Right lobe of liver (tissue), 6 donors: ENCODE measurements at regions not wholly inside any gene's neighbourhood (a gene's known extent, or its start where the extent isn't known, plus 50 kb on each side); places are given as distances from the start of the nearest gene placed in this dataset.

Experiments used
- ATAC-seq, 4 donors: fragments of 200-7000 bp; cut with Tn5 transposase; one replicate each; pipeline ENCODE4 v1.9.1; 2020; ENCODE audit warnings: mild to moderate bottlenecking in 4 of 4, moderate library complexity in 4 of 4
- DNase-seq, 3 donors: peaks; one replicate each; pipeline ENCODE4 v3.0.0-alpha.2; 2020
- H3K27ac ChIP-seq, 3 donors: fragments of 200-600 bp; one replicate each; pipeline ENCODE4 v1.8.0; 2022
- H3K27me3 ChIP-seq, 2 donors: fragments of 200-600 bp; one replicate each; pipeline ENCODE4 v1.8.0; 2022
- H3K36me3 ChIP-seq, 4 donors: fragments of 200-600 bp; sonication (generic) in 1 of 4; one replicate each; pipeline versions ENCODE4 v1.5.1 to v1.8.0; 2017 to 2022; ENCODE audit warnings: control low read depth in 1 of 4
- H3K4me1 ChIP-seq, 4 donors: fragments of 200-600 bp; sonication (generic) in 1 of 4; one replicate each; pipeline versions ENCODE4 v1.5.1 to v1.8.0; 2017 to 2022; ENCODE audit warnings: control low read depth in 1 of 4
- H3K4me3 ChIP-seq, 3 donors: fragments of 200-600 bp; one replicate each; pipeline ENCODE4 v1.8.0; 2022
- H3K9me3 ChIP-seq, 4 donors: fragments of 200-600 bp; sonication (generic) in 1 of 4; one replicate each; pipeline versions ENCODE4 v1.5.1 to v1.8.0; 2017 to 2022; ENCODE audit warnings: control low read depth in 1 of 4
- CTCF ChIP-seq, 4 donors: fragments of 200-600 bp in 3 of 4; fragments of 450-650 bp in 1 of 4; IDR thresholded peaks; one replicate each; pipeline versions ENCODE4 v1.5.1 to v1.8.0; 2016 to 2022; ENCODE audit warnings: antibody characterized with exemption in 4 of 4, mild to moderate bottlenecking in 2 of 4
- POLR2A ChIP-seq: fragments of 450-650 bp; IDR thresholded peaks from one replicate; pipeline ENCODE4 v1.6.1; 2017; ENCODE audit warnings: antibody characterized with exemption, mild to moderate bottlenecking
- WGBS: methylation state at CpG from one replicate; pipeline ENCODE4 v1.1.6; 2018; ENCODE audit warnings: low coverage, low lambda C conversion rate; ENCODE audit not compliant: insufficient coverage; ENCODE audit errors: missing lambda C conversion rate; 5-methylcytosine and 5-hydroxymethylcytosine counted together
- intact Hi-C, 2 donors: fragments of 100-400 bp; cut with DNase I; formaldehyde crosslinking; loops; one replicate each; pipeline versions ENCODE4 v1.11.2 to v1.14.1; 2022
- donor health status: DM: no; HTN: yes; CAD: no.
- donor health status: DM: no; HTN: no; CAD: no.
- donor health status: DM: no; HTN: no; CAD: no.
- donor health status: DM: no; HTN: yes; CAD: no.
- donor health status: DM: no; HTN: yes; CAD: no.

- no peak for DNase-seq
- no peak overlapping the region for H3K4me3 ChIP-seq
- no peaks in the 10 kb centered on the region for H3K9me3 ChIP-seq
- H3K27ac ChIP-seq = no peak overlapping the region
- H3K4me1 ChIP-seq = no peaks in the 10 kb centered on the region
- intact Hi-C loops = no loop called here
- WGBS = 70% methylated on average over 2 of the region's 2 CpGs
- H3K27me3 ChIP-seq = no peaks in the 10 kb centered on the region
- no peak for TF ChIP-seq POLR2A
- no peak for TF ChIP-seq CTCF (IDR thresholded peaks at IDR 0.05)
- ATAC-seq = no peak
- H3K36me3 ChIP-seq = no peaks in the 10 kb centered on the region
These were observed 321.4 kb downstream of the MYCN start for GRCh38 chr2:16261791-16262190.

DNA sequence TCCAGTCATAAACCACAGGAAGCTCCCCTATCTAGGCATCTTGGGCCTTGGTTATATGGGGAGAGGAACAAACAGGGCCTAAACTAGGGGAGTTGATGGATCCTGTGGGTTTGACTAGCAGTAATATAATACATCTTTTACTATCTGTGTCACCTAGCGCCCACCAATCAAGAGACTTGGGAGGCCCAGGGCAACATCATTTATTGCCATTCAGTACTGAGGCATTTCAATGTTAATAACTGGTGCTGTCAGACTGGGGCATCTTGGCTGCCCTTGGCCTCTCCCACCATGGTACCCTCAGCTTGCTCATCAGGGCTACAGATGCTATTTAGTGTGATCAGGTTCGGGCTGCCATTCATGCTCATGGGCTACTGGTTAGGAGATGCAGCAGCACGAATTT is 320.7 kb downstream of the MYCN start:
- DNase-seq (no peak), ATAC-seq (no peak)
- intact Hi-C loops = no loop called here
- Histone ChIP-seq H3K27me3 (no peaks in the 10 kb centered on the region), H3K9me3 (no peaks in the 10 kb centered on the region), H3K27ac (no peak overlapping the region), H3K36me3 (no peaks in the 10 kb centered on the region), H3K4me3 (no peak overlapping the region), H3K4me1 (no peaks in the 10 kb centered on the region)
- WGBS = 93% methylated on average over 2 of the region's 3 CpGs
- TF ChIP-seq CTCF (IDR thresholded peaks at IDR 0.05) (no peak), POLR2A (no peak)

- H3K27me3 ChIP-seq = no peaks in the 10 kb centered on the region
These were observed 319.9 kb downstream of the MYCN start for GRCh38 chr2:16260041-16260830.

DNA sequence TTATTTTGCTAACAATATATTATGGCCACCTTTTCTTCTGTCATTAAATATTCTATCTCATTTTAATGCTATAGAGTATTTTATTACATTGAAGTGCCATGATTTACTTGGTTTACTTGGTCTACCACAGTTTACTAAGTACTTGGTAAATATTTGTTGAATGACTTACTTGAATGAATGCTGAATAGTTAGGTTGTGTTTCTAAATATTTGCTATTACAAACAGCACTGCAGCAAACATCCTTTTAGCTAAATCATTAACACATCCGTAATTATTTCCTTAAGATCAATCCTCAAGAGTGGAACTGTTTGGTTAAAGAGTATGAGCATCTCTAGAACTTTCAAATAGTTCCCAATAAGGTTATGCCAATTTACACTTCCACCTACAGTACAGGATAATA is 318.7 kb downstream of the MYCN start:
- ATAC-seq (peak in 1 of 4 donors; percentile 52), DNase-seq (no peak)
- Histone ChIP-seq H3K36me3 (no peaks in the 10 kb centered on the region), H3K27ac (no peak overlapping the region), H3K9me3 (no peaks in the 10 kb centered on the region), H3K4me3 (no peak overlapping the region), H3K4me1 (no peaks in the 10 kb centered on the region), H3K27me3 (no peaks in the 10 kb centered on the region)
- intact Hi-C loops = no loop called here
- 24% methylated on average over 1 of the region's 1 CpG for WGBS
- TF ChIP-seq POLR2A (no peak), CTCF (IDR thresholded peaks at IDR 0.05) (no peak)

More at GRCh38 chr2:16260041-16260830, 319.9 kb downstream of the MYCN start:
- no peak for ATAC-seq
- no peaks in the 10 kb centered on the region for H3K36me3 ChIP-seq
- no peak for DNase-seq
- WGBS = 77% methylated on average over 9 of the region's 9 CpGs
- TF ChIP-seq POLR2A = no peak
- no peak for TF ChIP-seq CTCF (IDR thresholded peaks at IDR 0.05)
- no peak overlapping the region for H3K27ac ChIP-seq
- H3K9me3 ChIP-seq = no peaks in the 10 kb centered on the region
- intact Hi-C loops = no loop called here
- no peak overlapping the region for H3K4me3 ChIP-seq
- H3K4me1 ChIP-seq = no peaks in the 10 kb centered on the region
